Hepatocyte (in vitro differentiated cells): ENCODE measurements at regions not wholly inside any gene's neighbourhood (a gene's known extent, or its start where the extent isn't known, plus 50 kb on each side); places are given as distances from the start of the nearest gene placed in this dataset.

Source experiments
- DNase-seq: peaks from one replicate; pipeline ENCODE4 v3.0.0-alpha.2; 2016; ENCODE audit warnings: low spot score
- H2AFZ ChIP-seq: fragments of 200-600 bp; sonication (generic); 2 replicates; pipeline ENCODE4 v1.6.0; 2016; ENCODE audit warnings: antibody characterized with exemption, mild to moderate bottlenecking
- H3K27ac ChIP-seq: fragments of 200-600 bp; sonication (generic); 2 replicates; pipeline ENCODE4 v1.5.1; 2016; ENCODE audit warnings: mild to moderate bottlenecking
- H3K27me3 ChIP-seq: fragments of 200-600 bp; sonication (generic); 2 replicates; pipeline ENCODE4 v1.6.1; 2016
- H3K36me3 ChIP-seq: fragments of 200-600 bp; sonication (generic); replicated peaks from 2 replicates; pipeline ENCODE4 v1.5.1; 2016; ENCODE audit warnings: low read depth; ENCODE audit not compliant: insufficient read depth
- H3K4me1 ChIP-seq: fragments of 200-600 bp; sonication (generic); 2 replicates; pipeline ENCODE4 v1.5.1; 2016; ENCODE audit warnings: mild to moderate bottlenecking, moderate library complexity; ENCODE audit not compliant: insufficient read depth
- H3K4me2 ChIP-seq: fragments of 200-600 bp; sonication (generic); 2 replicates; pipeline ENCODE4 v1.6.0; 2016
- H3K4me3 ChIP-seq: fragments of 200-600 bp; sonication (generic); 2 replicates; pipeline ENCODE4 v1.5.1; 2016; ENCODE audit warnings: mild to moderate bottlenecking
- H3K79me2 ChIP-seq: fragments of 200-600 bp; sonication (generic); 2 replicates; pipeline ENCODE4 v1.6.0; 2017; ENCODE audit warnings: mild to moderate bottlenecking
- H3K9me2 ChIP-seq: fragments of 200-600 bp; sonication (generic); replicated peaks from 2 replicates; pipeline ENCODE4 v1.6.0; 2017; ENCODE audit warnings: mild to moderate bottlenecking; ENCODE audit not compliant: insufficient read depth
- H3K9me3 ChIP-seq: fragments of 200-600 bp; sonication (generic); 2 replicates; pipeline ENCODE4 v1.5.1; 2016; ENCODE audit warnings: low read depth, mild to moderate bottlenecking
- H4K20me1 ChIP-seq: fragments of 200-600 bp; sonication (generic); 2 replicates; pipeline ENCODE4 v1.6.0; 2016; ENCODE audit warnings: mild to moderate bottlenecking; ENCODE audit not compliant: insufficient read depth, poor library complexity, severe bottlenecking
- EZH2 ChIP-seq: fragments of 200-600 bp; sonication (generic); IDR thresholded peaks from 2 replicates; pipeline ENCODE4 v1.6.1; 2016; ENCODE audit warnings: antibody characterized with exemption, mild to moderate bottlenecking, borderline replicate concordance
- EZH2phosphoT487 ChIP-seq: fragments of 200-600 bp; sonication (generic); IDR thresholded peaks from one replicate; pipeline ENCODE4 v1.6.1; 2018; ENCODE audit warnings: antibody characterized with exemption, mild to moderate bottlenecking, low read depth, moderate library complexity; ENCODE audit not compliant: unreplicated experiment, severe bottlenecking
- WGBS: methylation state at CpG from one replicate; pipeline ENCODE4 v1.1.6; 2016; ENCODE audit warnings: low lambda C conversion rate; ENCODE audit errors: missing lambda C conversion rate; 5-methylcytosine and 5-hydroxymethylcytosine counted together
- TF ChIP-seq, protein P1 (sequence below): fragments of 200-600 bp; sonication (generic); IDR thresholded peaks from 2 replicates; pipeline ENCODE4 v1.5.1; 2016; ENCODE audit warnings: antibody characterized with exemption, mild to moderate bottlenecking; ENCODE audit not compliant: poor library complexity

DNA sequence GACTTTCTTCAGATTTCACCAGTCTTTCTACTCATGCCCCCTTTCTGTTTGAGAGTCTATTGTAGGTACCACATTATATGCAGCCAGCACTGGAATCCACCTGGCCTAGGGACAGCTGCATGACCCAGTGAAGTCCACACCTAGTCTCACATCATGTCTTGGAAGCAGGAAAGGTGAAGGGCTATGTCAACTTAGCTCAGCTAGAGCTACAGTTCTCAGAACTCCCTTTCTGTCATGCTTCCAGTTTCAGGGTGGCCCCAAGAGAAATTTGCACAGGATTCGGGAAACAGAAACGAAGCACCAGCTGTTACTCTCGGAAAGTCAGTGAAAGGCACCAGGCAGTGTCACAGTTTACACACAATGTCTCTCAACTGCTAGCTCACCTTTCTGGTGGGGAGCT is 51.6 kb upstream of the NLRP1 start:
- no peaks in the 10 kb centered on the region for H4K20me1 ChIP-seq
- no peaks in the 10 kb centered on the region for H3K4me1 ChIP-seq
- H3K9me2 ChIP-seq, result no peaks in the 10 kb centered on the region
- H3K36me3 ChIP-seq, result no peaks in the 10 kb centered on the region
- H2AFZ ChIP-seq, result no peak overlapping the region
- H3K27me3 ChIP-seq, result peaks cover 7% of the 10 kb centered on the region
- H3K9me3 ChIP-seq, result no peaks in the 10 kb centered on the region
- no peak overlapping the region for H3K4me2 ChIP-seq
- DNase-seq, result no peak
- WGBS, result 96% methylated on average over 3 of the region's 3 CpGs
- TF ChIP-seq EZH2 (no peak), EZH2phosphoT487 (no peak)
- TF ChIP-seq, protein P1, sequence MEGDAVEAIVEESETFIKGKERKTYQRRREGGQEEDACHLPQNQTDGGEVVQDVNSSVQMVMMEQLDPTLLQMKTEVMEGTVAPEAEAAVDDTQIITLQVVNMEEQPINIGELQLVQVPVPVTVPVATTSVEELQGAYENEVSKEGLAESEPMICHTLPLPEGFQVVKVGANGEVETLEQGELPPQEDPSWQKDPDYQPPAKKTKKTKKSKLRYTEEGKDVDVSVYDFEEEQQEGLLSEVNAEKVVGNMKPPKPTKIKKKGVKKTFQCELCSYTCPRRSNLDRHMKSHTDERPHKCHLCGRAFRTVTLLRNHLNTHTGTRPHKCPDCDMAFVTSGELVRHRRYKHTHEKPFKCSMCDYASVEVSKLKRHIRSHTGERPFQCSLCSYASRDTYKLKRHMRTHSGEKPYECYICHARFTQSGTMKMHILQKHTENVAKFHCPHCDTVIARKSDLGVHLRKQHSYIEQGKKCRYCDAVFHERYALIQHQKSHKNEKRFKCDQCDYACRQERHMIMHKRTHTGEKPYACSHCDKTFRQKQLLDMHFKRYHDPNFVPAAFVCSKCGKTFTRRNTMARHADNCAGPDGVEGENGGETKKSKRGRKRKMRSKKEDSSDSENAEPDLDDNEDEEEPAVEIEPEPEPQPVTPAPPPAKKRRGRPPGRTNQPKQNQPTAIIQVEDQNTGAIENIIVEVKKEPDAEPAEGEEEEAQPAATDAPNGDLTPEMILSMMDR, result no peak
- H3K79me2 ChIP-seq, result no peaks in the 10 kb centered on the region
- H3K4me3 ChIP-seq, result no peak overlapping the region
- H3K27ac ChIP-seq, result no peak overlapping the region

DNA sequence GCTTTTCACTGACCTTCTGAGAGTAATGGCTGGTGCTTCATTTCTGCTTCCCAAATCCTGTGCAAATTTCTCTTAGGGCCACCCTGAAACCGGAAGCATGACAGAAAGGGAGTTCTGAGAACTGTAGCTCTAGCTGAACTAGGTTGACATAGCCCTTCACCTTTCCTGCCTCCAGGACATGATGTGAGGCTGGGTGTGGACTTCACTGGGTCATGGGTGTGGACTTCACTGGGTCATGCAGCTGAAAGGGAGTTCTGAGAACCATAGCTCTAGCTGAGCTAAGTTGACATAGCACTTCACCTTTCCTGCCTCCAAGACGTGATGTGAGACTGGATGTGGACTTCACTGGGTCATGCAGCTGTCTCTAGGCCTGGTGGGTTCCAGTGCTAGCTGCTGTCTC is 54.3 kb upstream of the NLRP1 start:
- DNase-seq, result no peak
- WGBS, result 77% methylated on average over 2 of the region's 2 CpGs

DNA sequence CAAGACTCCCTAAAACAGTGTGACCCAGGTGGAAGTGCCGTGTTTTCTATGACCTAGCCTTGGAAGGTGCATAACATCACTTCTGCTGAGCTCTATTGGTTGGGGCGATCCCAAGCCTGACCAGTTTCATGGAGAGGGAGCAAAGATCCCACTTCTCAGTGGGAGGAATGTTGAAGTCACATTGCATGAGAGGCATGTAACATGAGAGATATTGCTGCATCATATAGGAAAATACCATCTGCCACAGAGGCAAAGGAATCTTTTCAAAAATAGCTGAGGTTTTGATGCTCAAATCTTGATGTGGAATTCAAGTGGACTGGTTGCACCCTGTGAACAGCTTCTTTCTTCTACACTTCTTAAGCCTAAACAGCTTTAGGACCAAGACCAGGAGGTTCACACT is 56.4 kb upstream of the NLRP1 start:
- H4K20me1 ChIP-seq, result no peaks in the 10 kb centered on the region
- no peaks in the 10 kb centered on the region for H3K4me1 ChIP-seq
- no peaks in the 10 kb centered on the region for H3K27me3 ChIP-seq
- H2AFZ ChIP-seq, result no peak overlapping the region
- H3K9me2 ChIP-seq, result no peaks in the 10 kb centered on the region
- H3K4me3 ChIP-seq, result no peak overlapping the region
- TF ChIP-seq EZH2phosphoT487 (no peak), EZH2 (no peak)
- TF ChIP-seq, protein P1, result no peak
- no peak overlapping the region for H3K4me2 ChIP-seq
- H3K79me2 ChIP-seq, result no peaks in the 10 kb centered on the region
- WGBS, result 80% methylated on average over 2 of the region's 2 CpGs
- no peaks in the 10 kb centered on the region for H3K36me3 ChIP-seq
- H3K9me3 ChIP-seq, result no peaks in the 10 kb centered on the region
- no peak for DNase-seq
- H3K27ac ChIP-seq, result no peak overlapping the region

More for the DNA sequence above, 54.3 kb upstream of the NLRP1 start:
- H3K36me3 ChIP-seq, result no peaks in the 10 kb centered on the region
- no peaks in the 10 kb centered on the region for H3K4me1 ChIP-seq
- TF ChIP-seq, protein P1, result no peak
- no peak for TF ChIP-seq EZH2
- no peak for TF ChIP-seq EZH2phosphoT487
- no peaks in the 10 kb centered on the region for H4K20me1 ChIP-seq
- no peaks in the 10 kb centered on the region for H3K79me2 ChIP-seq
- no peak overlapping the region for H3K4me3 ChIP-seq
- H2AFZ ChIP-seq, result no peak overlapping the region
- no peaks in the 10 kb centered on the region for H3K9me3 ChIP-seq
- H3K27me3 ChIP-seq, result no peaks in the 10 kb centered on the region
- no peak overlapping the region for H3K4me2 ChIP-seq
- no peaks in the 10 kb centered on the region for H3K9me2 ChIP-seq
- H3K27ac ChIP-seq, result no peak overlapping the region

DNA sequence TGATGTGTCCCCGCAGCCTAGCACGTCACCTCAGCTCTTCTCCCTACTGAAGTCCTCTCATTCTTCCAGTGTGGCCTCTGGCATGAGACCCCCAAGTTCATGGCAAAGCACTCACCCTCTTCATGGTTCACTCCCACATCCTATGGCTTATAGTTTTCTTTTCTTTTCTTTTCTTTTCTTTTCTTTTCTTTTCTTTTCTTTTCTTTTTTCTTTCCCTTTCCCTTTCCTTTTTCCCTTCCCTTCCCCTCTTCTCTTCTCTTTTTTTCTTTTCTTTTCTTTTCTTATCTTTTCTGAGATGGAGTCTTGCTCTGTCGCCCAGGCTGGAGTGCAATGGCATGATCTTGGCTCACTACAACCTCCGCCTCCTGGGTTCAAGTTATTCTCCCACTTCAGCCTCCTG is 58.4 kb upstream of the NLRP1 start:
- TF ChIP-seq EZH2 (no peak), EZH2phosphoT487 (no peak)
- TF ChIP-seq, protein P1, result no peak
- Histone ChIP-seq H4K20me1 (no peaks in the 10 kb centered on the region), H3K4me3 (no peak overlapping the region), H3K27ac (no peak overlapping the region), H3K9me2 (no peaks in the 10 kb centered on the region), H3K27me3 (no peaks in the 10 kb centered on the region), H3K4me2 (no peak overlapping the region), H3K79me2 (no peaks in the 10 kb centered on the region), H3K9me3 (no peaks in the 10 kb centered on the region), H2AFZ (no peak overlapping the region), H3K36me3 (no peaks in the 10 kb centered on the region), H3K4me1 (no peaks in the 10 kb centered on the region)
- 80% methylated on average over 4 of the region's 4 CpGs for WGBS
- no peak for DNase-seq
